Neutrophil (primary cell): ENCODE measurements at regions not wholly inside any gene's neighbourhood (a gene's known extent, or its start where the extent isn't known, plus 50 kb on each side); places are given as distances from the start of the nearest gene placed in this dataset.

ENCODE experiments used
- H3K27ac ChIP-seq: fragments of 200-600 bp; sonication (generic); 2 replicates; pipeline ENCODE4 v1.5.1; 2016; ENCODE audit warnings: mild to moderate bottlenecking, moderate library complexity
- H3K27me3 ChIP-seq: fragments of 200-600 bp; sonication (generic); 2 replicates; pipeline ENCODE4 v1.6.0; 2016; ENCODE audit warnings: mild to moderate bottlenecking
- H3K36me3 ChIP-seq: fragments of 200-600 bp; sonication (generic); 2 replicates; pipeline ENCODE4 v1.5.1; 2017
- H3K4me1 ChIP-seq, 2 experiments: fragments of 200-600 bp in 1 of 2; sonication (generic) in 1 of 2; 1 replicate in 1 of 2; 2 replicates in 1 of 2; pipeline versions ENCODE4 v1.5.1 to v1.6.1; 2013 to 2016; ENCODE audit warnings: low read depth in 1 of 2, low read length in 1 of 2, mild to moderate bottlenecking in 1 of 2, moderate library complexity in 1 of 2; ENCODE audit not compliant: control insufficient read depth in 1 of 2, insufficient read depth in 1 of 2
- H3K4me3 ChIP-seq, 2 experiments: fragments of 200-600 bp in 1 of 2; sonication (generic) in 1 of 2; 1 replicate in 1 of 2; 2 replicates in 1 of 2; pipeline ENCODE4 v1.5.1; 2013 to 2016; ENCODE audit warnings: low read depth in 1 of 2, low read length in 1 of 2, mild to moderate bottlenecking in 1 of 2, moderate library complexity in 1 of 2
- H3K9me3 ChIP-seq: fragments of 200-600 bp; sonication (generic); 2 replicates; pipeline ENCODE4 v1.5.1; 2016
- CTCF ChIP-seq: fragments of 200-600 bp; sonication (generic); IDR thresholded peaks from 2 replicates; pipeline ENCODE4 v1.5.1; 2016; ENCODE audit warnings: antibody characterized with exemption

- Histone ChIP-seq H3K4me1 (no peaks in the 10 kb centered on the region), H3K9me3 (no peaks in the 10 kb centered on the region), H3K27ac (no peak overlapping the region), H3K36me3 (no peaks in the 10 kb centered on the region), H3K27me3 (no peaks in the 10 kb centered on the region), H3K4me3 (no peak overlapping the region)
- no peak for TF ChIP-seq CTCF
These were observed 803.1 kb upstream of the WWC1 start for GRCh38 chr5:167488371-167488770.

GRCh38 chr5:167489202-167489601 is 802.2 kb upstream of the WWC1 start:
- no peak for TF ChIP-seq CTCF
- no peaks in the 10 kb centered on the region for H3K27me3 ChIP-seq
- H3K4me3 ChIP-seq = no peak overlapping the region
- H3K9me3 ChIP-seq = no peaks in the 10 kb centered on the region
- no peaks in the 10 kb centered on the region for H3K4me1 ChIP-seq
- H3K36me3 ChIP-seq = no peaks in the 10 kb centered on the region
- no peak overlapping the region for H3K27ac ChIP-seq

- H3K27ac ChIP-seq = no peak overlapping the region
- H3K4me3 ChIP-seq = no peak overlapping the region
- no peaks in the 10 kb centered on the region for H3K4me1 ChIP-seq
- no peaks in the 10 kb centered on the region for H3K9me3 ChIP-seq
- no peaks in the 10 kb centered on the region for H3K27me3 ChIP-seq
- H3K36me3 ChIP-seq = no peaks in the 10 kb centered on the region
- TF ChIP-seq CTCF = no peak
These were observed 787.3 kb upstream of the WWC1 start for GRCh38 chr5:167503926-167504720.

- Histone ChIP-seq H3K4me3 (no peak overlapping the region), H3K4me1 (no peaks in the 10 kb centered on the region), H3K27ac (no peak overlapping the region), H3K36me3 (no peaks in the 10 kb centered on the region), H3K9me3 (no peaks in the 10 kb centered on the region), H3K27me3 (no peaks in the 10 kb centered on the region)
- no peak for TF ChIP-seq CTCF
These were observed 783.8 kb upstream of the WWC1 start for GRCh38 chr5:167507463-167508233.

GRCh38 chr5:167509076-167509475 is 782.4 kb upstream of the WWC1 start:
- Histone ChIP-seq H3K4me1 (no peaks in the 10 kb centered on the region), H3K27me3 (no peaks in the 10 kb centered on the region), H3K9me3 (no peaks in the 10 kb centered on the region), H3K4me3 (no peak overlapping the region), H3K27ac (no peak overlapping the region), H3K36me3 (no peaks in the 10 kb centered on the region)
- no peak for TF ChIP-seq CTCF
